DMS153 treated with DMSO at 0.1 percent for 48 hours (cell line): ENCODE measurements at regions not wholly inside any gene's neighbourhood (a gene's known extent, or its start where the extent isn't known, plus 50 kb on each side); places are given as distances from the start of the nearest gene placed in this dataset.
"Not testable (repeated sequence)": the region's sequence is repeated elsewhere in the genome, so short reads cannot be mapped to it uniquely, and the experiment has no call there.

Experiments
- DNase-seq: peaks from one replicate; lab custom pipeline; 2025; ENCODE audit not compliant: unreplicated experiment; lab: John Stamatoyannopoulos, UW

GRCh38 chr16:33710696-33711087, 251.3 kb downstream of the TP53TG3F start:
- not testable (repeated sequence) for DNase-seq

GRCh38 chr16:33711616-33712015, 252.2 kb downstream of the TP53TG3F start:
- not testable (repeated sequence) for DNase-seq

GRCh38 chr16:33712308-33712707, 252.9 kb downstream of the TP53TG3F start:
- DNase-seq: not testable (repeated sequence)

GRCh38 chr16:33712851-33713709, 253.7 kb downstream of the TP53TG3F start:
- DNase-seq: not testable (repeated sequence)

- not testable (repeated sequence) for DNase-seq
Observed at GRCh38 chr16:33713710-33714538, 254.5 kb downstream of the TP53TG3F start.

GRCh38 chr16:33731167-33731566, 271.8 kb downstream of the TP53TG3F start:
- not testable (repeated sequence) for DNase-seq

- DNase-seq: not testable (repeated sequence)
Observed at GRCh38 chr16:33734650-33735049, 275.2 kb downstream of the TP53TG3F start.

- DNase-seq: not testable (repeated sequence)
Observed at GRCh38 chr16:33766869-33767765, 307.7 kb downstream of the TP53TG3F start.

GRCh38 chr16:33768710-33769109, 309.3 kb downstream of the TP53TG3F start:
- DNase-seq: not testable (repeated sequence)

- DNase-seq: not testable (repeated sequence)
Observed at GRCh38 chr16:33769180-33769846, 309.9 kb downstream of the TP53TG3F start.

GRCh38 chr16:33770478-33770877, 311.1 kb downstream of the TP53TG3F start:
- DNase-seq: not testable (repeated sequence)

GRCh38 chr16:33771211-33771610, 311.8 kb downstream of the TP53TG3F start:
- DNase-seq: not testable (repeated sequence)

GRCh38 chr16:33773966-33774365, 314.6 kb downstream of the TP53TG3F start:
- not testable (repeated sequence) for DNase-seq

- DNase-seq: not testable (repeated sequence)
Observed at GRCh38 chr16:33774724-33775123, 315.3 kb downstream of the TP53TG3F start.

GRCh38 chr16:33816328-33816944, 357.0 kb downstream of the TP53TG3F start:
- DNase-seq: not testable (repeated sequence)

- DNase-seq: not testable (repeated sequence)
Observed at GRCh38 chr16:33824736-33825135, 365.3 kb downstream of the TP53TG3F start.

- not testable (repeated sequence) for DNase-seq
Observed at GRCh38 chr16:33827522-33827921, 368.1 kb downstream of the TP53TG3F start.

- DNase-seq: not testable (repeated sequence)
Observed at GRCh38 chr16:33839157-33839556, 379.7 kb downstream of the TP53TG3F start.

- DNase-seq: peak; percentile 7
Observed at GRCh38 chr16:33844533-33844932, 385.1 kb downstream of the TP53TG3F start.
